ENCODE measurements at regions not wholly inside any gene's neighbourhood (a gene's known extent, or its start where the extent isn't known, plus 50 kb on each side); places are given as distances from the start of the nearest gene placed in this dataset.
"Not testable (repeated sequence)": the region's sequence is repeated elsewhere in the genome, so short reads cannot be mapped to it uniquely, and the experiment has no call there.

- H3K4me3 ChIP-seq (ENCODE audit: low read depth, low read length), result no peak overlapping the region
- TF ChIP-seq CTCF (IDR thresholded peaks at IDR 0.05; ENCODE audit: low read depth, low read length), result no peak
These were observed 117.9 kb upstream of the MED14 start for GRCh38 chrX:40853004-40853815.

GRCh38 chrX:40853816-40854123, 118.4 kb upstream of the MED14 start:
- no peak for TF ChIP-seq CTCF (IDR thresholded peaks at IDR 0.05; ENCODE audit: low read depth, low read length)
- no peak overlapping the region for H3K4me3 ChIP-seq (ENCODE audit: low read depth, low read length)

DNA sequence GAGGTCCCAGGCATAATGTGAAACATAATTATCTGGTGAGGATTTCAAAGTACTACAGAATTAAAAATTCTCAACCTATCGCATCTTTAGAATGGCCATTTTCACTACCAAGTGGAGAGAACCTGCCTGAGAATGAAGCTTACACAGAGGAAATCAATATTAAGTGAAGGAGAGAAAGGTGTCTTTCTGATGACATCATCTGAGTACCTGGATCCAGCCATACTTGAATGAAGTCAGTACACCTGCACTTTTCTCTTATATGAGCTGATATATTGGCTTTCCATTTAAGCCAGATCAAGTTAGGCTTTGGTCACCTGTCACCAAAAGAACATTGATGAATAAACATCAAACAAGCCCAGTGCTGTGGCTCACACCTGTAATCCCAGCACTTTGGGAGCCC, 118.9 kb upstream of the MED14 start:
- TF ChIP-seq CTCF (IDR thresholded peaks at IDR 0.05; ENCODE audit: low read depth, low read length), result no peak
- H3K4me3 ChIP-seq (ENCODE audit: low read depth, low read length), result no peak overlapping the region

GRCh38 chrX:40855411-40855810, 120.1 kb upstream of the MED14 start:
- no peak overlapping the region for H3K4me3 ChIP-seq (ENCODE audit: low read depth, low read length)
- TF ChIP-seq CTCF (IDR thresholded peaks at IDR 0.05; ENCODE audit: low read depth, low read length), result no peak

DNA sequence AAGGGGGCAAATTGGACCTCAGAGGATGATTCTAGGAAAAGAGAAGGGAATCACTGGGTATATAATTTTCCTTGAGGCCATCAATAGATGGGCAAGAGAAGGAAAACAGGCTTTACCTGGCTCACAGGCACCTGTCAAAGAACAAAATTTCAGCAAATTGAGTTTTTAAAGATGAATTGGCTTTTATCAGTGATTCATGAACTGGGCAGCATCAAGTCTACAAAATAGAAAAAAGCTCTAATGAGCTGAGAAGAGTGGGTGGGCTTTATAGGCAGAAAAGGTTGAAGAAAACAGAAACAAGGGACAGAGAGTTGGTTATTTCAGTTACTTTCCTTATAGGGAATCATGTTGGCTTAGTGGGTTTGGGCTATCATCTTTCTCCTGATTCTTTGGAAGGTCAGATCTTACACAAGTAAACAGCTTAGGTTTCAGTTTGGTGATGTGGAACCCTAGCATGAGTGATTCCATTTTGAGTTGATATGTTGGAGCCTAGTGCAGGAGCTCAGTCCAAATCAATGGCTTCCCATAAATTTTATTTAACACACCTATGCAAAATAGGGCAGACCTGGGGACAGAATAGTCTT, 120.7 kb upstream of the MED14 start:
- TF ChIP-seq CTCF (IDR thresholded peaks at IDR 0.05; ENCODE audit: low read depth, low read length), result no peak
- H3K4me3 ChIP-seq (ENCODE audit: low read depth, low read length), result no peak overlapping the region

GRCh38 chrX:40861952-40862554, 126.7 kb upstream of the MED14 start:
- H3K4me3 ChIP-seq (ENCODE audit: low read depth, low read length), result not testable (repeated sequence)

- H3K4me3 ChIP-seq (ENCODE audit: low read depth, low read length), result not testable (repeated sequence)
These were observed 127.9 kb upstream of the MED14 start for GRCh38 chrX:40863260-40863659.

- TF ChIP-seq CTCF (IDR thresholded peaks at IDR 0.05; ENCODE audit: low read depth, low read length), result no peak
These were observed 128.3 kb upstream of the MED14 start for GRCh38 chrX:40863671-40864070.

More at GRCh38 chrX:40863671-40864070, 128.3 kb upstream of the MED14 start:
- H3K4me3 ChIP-seq (ENCODE audit: low read depth, low read length), result no peak overlapping the region

All from WI38 (cell line).